ENCODE measurements at regions not wholly inside any gene's neighbourhood (a gene's known extent, or its start where the extent isn't known, plus 50 kb on each side); places are given as distances from the start of the nearest gene placed in this dataset.

DNA sequence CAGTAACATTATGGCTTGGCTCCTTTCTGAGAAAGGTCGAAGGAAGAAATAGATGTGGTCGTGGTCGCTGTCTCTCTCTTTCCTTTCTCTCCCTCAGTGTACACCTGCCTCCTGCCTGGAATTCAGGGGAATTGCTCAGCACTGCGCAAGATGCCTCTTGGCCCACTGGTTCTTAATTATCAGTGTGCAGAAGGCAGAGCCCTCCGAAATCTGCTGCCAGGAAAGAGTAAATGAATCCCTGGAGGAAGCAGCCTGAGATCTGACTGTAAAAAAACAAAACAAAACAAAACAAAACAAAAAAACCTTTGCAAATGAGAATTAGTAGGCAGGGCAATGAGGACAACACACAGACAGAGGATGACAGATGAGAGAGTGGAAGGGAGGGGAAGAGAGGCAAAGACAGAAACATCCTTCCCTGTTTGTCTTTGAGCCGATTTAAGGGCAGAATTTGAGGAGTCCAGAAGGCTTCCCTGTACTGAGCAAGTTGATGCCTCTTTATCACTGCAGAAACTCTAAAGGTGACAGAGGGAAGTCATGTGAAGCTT is 113.8 kb upstream of the PUM3 start:
- Histone ChIP-seq H3K4me1 (no peaks in the 10 kb centered on the region), H3K36me3 (no peaks in the 10 kb centered on the region), H3K27ac (no peak overlapping the region), H3K9me3 (no peaks in the 10 kb centered on the region), H3K27me3 (no peaks in the 10 kb centered on the region), H3K4me3 (no peak overlapping the region)
- no peak for DNase-seq (ENCODE audit: low spot score in 2 of 2)
- intact Hi-C loops (cut with DNase I; ENCODE audit: low total_unique reads): no loop called here
- TF ChIP-seq, protein P1, sequence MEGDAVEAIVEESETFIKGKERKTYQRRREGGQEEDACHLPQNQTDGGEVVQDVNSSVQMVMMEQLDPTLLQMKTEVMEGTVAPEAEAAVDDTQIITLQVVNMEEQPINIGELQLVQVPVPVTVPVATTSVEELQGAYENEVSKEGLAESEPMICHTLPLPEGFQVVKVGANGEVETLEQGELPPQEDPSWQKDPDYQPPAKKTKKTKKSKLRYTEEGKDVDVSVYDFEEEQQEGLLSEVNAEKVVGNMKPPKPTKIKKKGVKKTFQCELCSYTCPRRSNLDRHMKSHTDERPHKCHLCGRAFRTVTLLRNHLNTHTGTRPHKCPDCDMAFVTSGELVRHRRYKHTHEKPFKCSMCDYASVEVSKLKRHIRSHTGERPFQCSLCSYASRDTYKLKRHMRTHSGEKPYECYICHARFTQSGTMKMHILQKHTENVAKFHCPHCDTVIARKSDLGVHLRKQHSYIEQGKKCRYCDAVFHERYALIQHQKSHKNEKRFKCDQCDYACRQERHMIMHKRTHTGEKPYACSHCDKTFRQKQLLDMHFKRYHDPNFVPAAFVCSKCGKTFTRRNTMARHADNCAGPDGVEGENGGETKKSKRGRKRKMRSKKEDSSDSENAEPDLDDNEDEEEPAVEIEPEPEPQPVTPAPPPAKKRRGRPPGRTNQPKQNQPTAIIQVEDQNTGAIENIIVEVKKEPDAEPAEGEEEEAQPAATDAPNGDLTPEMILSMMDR (IDR thresholded peaks at IDR 0.05): no peak
- TF ChIP-seq POLR2AphosphoS5 (IDR thresholded peaks at IDR 0.05): no peak
- no peak for TF ChIP-seq POLR2A (IDR thresholded peaks at IDR 0.05)

DNA sequence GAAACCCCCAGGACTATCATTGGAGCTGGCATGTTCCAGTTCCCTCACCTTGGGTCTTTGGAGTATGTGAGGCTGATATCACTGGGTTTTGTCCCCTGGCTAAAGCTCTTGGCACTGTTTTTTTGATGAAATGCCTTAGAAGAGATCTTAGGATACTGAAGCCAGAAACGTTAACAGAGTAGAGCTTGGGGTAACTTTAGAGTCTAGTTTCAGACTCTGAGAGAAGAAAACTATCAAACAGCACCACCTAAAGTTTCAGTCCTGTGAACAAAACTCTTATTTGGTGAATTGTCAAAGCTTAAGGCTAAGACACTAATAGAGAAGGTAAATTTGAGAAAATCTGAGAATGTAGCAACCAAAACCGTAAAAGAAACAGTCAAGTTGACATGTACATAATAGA is 111.7 kb upstream of the PUM3 start:
- Histone ChIP-seq H3K4me3 (no peak overlapping the region), H3K9me3 (no peaks in the 10 kb centered on the region), H3K27ac (no peak overlapping the region), H3K27me3 (no peaks in the 10 kb centered on the region), H3K4me1 (no peaks in the 10 kb centered on the region), H3K36me3 (no peaks in the 10 kb centered on the region)
- no peak for DNase-seq (ENCODE audit: low spot score in 2 of 2)
- no peak for TF ChIP-seq POLR2A (IDR thresholded peaks at IDR 0.05)
- TF ChIP-seq POLR2AphosphoS5 (IDR thresholded peaks at IDR 0.05): no peak
- TF ChIP-seq, protein P1 (IDR thresholded peaks at IDR 0.05): no peak
- intact Hi-C loops (cut with DNase I; ENCODE audit: low total_unique reads): no loop called here

DNA sequence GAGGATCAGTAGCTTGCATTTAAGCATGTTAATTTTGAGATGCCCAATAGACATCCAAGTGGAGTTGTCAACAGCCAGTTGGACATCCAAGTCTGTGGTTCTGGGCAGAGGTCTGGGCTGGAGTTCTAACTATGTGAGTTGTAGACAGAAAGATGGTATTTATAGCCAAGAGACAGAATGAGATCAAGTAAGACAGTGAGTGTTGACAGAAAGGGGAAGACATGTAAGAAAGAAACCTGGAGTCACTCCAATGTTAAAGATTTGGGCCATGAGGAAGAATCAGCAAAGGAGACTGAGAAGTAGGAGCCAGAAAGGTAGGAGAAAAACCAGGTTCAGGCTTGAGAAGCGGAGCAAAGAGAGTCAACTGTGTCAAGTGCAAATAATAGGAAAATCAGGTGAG is 95.5 kb upstream of the PUM3 start:
- intact Hi-C loops (cut with DNase I; ENCODE audit: low total_unique reads): no loop called here
- Histone ChIP-seq H3K27ac (no peak overlapping the region), H3K4me1 (no peaks in the 10 kb centered on the region), H3K9me3 (no peaks in the 10 kb centered on the region), H3K27me3 (no peaks in the 10 kb centered on the region), H3K4me3 (no peak overlapping the region), H3K36me3 (no peaks in the 10 kb centered on the region)
- no peak for DNase-seq (ENCODE audit: low spot score in 2 of 2)
- TF ChIP-seq POLR2AphosphoS5 (IDR thresholded peaks at IDR 0.05) (no peak), POLR2A (IDR thresholded peaks at IDR 0.05) (no peak)
- TF ChIP-seq, protein P1 (IDR thresholded peaks at IDR 0.05): no peak

DNA sequence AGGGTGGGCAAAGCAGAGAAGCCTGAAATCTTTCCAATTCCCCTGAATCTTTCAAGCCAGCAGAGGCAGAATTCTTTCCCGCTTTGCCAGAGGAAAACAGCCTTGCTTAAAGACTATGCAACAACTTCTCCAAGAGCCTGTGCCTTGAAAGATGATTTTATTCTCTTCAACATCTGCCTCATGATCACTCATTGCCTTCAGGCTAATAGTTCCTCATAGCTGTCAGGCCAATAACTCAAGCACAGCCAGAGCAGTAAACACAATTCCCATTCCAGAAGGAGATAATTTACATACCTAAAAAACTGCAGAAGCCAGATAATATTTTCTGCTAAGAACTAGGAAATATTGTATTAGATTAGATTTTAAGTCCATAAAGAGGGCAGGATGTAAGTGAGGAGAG is 92.3 kb upstream of the PUM3 start:
- Histone ChIP-seq H3K9me3 (peaks cover 0 to 5% of the 10 kb centered on the region in 2 donors), H3K27ac (no peak overlapping the region), H3K4me3 (no peak overlapping the region), H3K36me3 (no peaks in the 10 kb centered on the region), H3K4me1 (no peaks in the 10 kb centered on the region), H3K27me3 (no peaks in the 10 kb centered on the region)
- TF ChIP-seq, protein P1 (IDR thresholded peaks at IDR 0.05): no peak
- TF ChIP-seq POLR2AphosphoS5 (IDR thresholded peaks at IDR 0.05) (no peak), POLR2A (IDR thresholded peaks at IDR 0.05) (no peak)
- no peak for DNase-seq (ENCODE audit: low spot score in 2 of 2)
- intact Hi-C loops (cut with DNase I; ENCODE audit: low total_unique reads): no loop called here

DNA sequence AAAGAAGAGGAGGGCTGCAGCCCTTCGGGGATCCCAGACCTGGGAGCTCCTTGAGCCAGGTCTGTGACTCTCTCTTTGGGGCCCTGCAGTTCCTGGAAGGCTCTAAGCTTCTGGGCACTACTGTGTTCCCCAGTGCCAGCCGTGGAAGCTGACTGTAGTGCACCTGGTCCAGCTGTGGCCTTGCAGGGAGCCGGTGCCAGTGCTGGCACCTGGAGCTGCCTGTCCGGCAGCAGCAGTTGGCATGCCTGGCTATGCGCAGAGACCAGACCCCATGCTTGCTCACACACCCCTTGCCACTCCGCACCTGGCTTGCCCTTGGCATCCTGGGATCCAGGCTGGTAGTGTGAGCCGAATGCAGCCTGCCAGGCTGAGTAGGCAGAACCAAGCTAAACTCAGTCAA is 91.0 kb upstream of the PUM3 start:
- no peaks in the 10 kb centered on the region for H3K27me3 ChIP-seq
- no peak for DNase-seq (ENCODE audit: low spot score in 2 of 2)
- TF ChIP-seq POLR2AphosphoS5 (IDR thresholded peaks at IDR 0.05) (no peak), POLR2A (IDR thresholded peaks at IDR 0.05) (no peak)
- TF ChIP-seq, protein P1 (IDR thresholded peaks at IDR 0.05): no peak
- intact Hi-C loops (cut with DNase I; ENCODE audit: low total_unique reads): no loop called here
- H3K4me3 ChIP-seq: no peak overlapping the region
- no peaks in the 10 kb centered on the region for H3K4me1 ChIP-seq
- no peak overlapping the region for H3K27ac ChIP-seq
- peaks cover 0 to 5% of the 10 kb centered on the region in 2 donors for H3K9me3 ChIP-seq
- H3K36me3 ChIP-seq: no peaks in the 10 kb centered on the region
